DOHH2 (cell line): ENCODE measurements at regions not wholly inside any gene's neighbourhood (a gene's known extent, or its start where the extent isn't known, plus 50 kb on each side); places are given as distances from the start of the nearest gene placed in this dataset.

ENCODE experiments used
- H3F3A ChIP-seq: fragments of 200-600 bp; sonication (generic), shearing (Covaris generic); 2 replicates; pipeline ENCODE4 v1.6.0; 2016; ENCODE audit warnings: antibody characterized with exemption, mild to moderate bottlenecking; ENCODE audit not compliant: control insufficient read depth, insufficient read depth
- H3K27ac ChIP-seq: fragments of 200-600 bp; sonication (generic); 2 replicates; pipeline ENCODE4 v1.5.1; 2014; ENCODE audit warnings: low read depth, mild to moderate bottlenecking, low read length, moderate library complexity
- H3K27me3 ChIP-seq: fragments of 200-600 bp; sonication (generic); 2 replicates; pipeline ENCODE4 v1.6.1; 2014; ENCODE audit warnings: mild to moderate bottlenecking, low read length, mixed read lengths; ENCODE audit not compliant: control insufficient read depth
- H3K36me3 ChIP-seq: fragments of 200-600 bp; sonication (generic); 2 replicates; pipeline ENCODE4 v1.6.1; 2014; ENCODE audit warnings: mild to moderate bottlenecking, low read length, moderate library complexity, mixed read lengths; ENCODE audit not compliant: control insufficient read depth
- H3K4me1 ChIP-seq: fragments of 200-600 bp; sonication (generic); 2 replicates; pipeline ENCODE4 v1.6.1; 2014; ENCODE audit warnings: mild to moderate bottlenecking, low read length, mixed read lengths; ENCODE audit not compliant: control insufficient read depth
- H3K4me2 ChIP-seq: fragments of 200-600 bp; sonication (generic); 2 replicates; pipeline ENCODE4 v1.6.0; 2014; ENCODE audit warnings: mild to moderate bottlenecking, low read length, moderate library complexity
- H3K4me3 ChIP-seq: fragments of 200-600 bp; sonication (generic); 2 replicates; pipeline ENCODE4 v1.5.1; 2014; ENCODE audit warnings: mild to moderate bottlenecking, low read length, mixed read lengths
- H3K79me2 ChIP-seq: fragments of 200-600 bp; sonication (generic); 2 replicates; pipeline ENCODE4 v1.6.1; 2014; ENCODE audit warnings: mild to moderate bottlenecking, low read length, mixed read lengths; ENCODE audit not compliant: control insufficient read depth
- H3K9me2 ChIP-seq: fragments of 200-600 bp; sonication (generic); replicated peaks from 2 replicates; pipeline ENCODE4 v1.6.1; 2014; ENCODE audit warnings: mild to moderate bottlenecking, low read length, mixed read lengths; ENCODE audit not compliant: control insufficient read depth
- H3K9me3 ChIP-seq: fragments of 200-600 bp; sonication (generic); 2 replicates; pipeline ENCODE4 v1.6.1; 2014; ENCODE audit warnings: antibody characterized with exemption, low read length, mixed read lengths; ENCODE audit not compliant: control insufficient read depth, insufficient read depth
- H4K20me1 ChIP-seq: fragments of 200-600 bp; sonication (generic); 2 replicates; pipeline ENCODE4 v1.6.0; 2014; ENCODE audit warnings: low read depth, mild to moderate bottlenecking, antibody characterized with exemption, low read length, moderate library complexity; ENCODE audit not compliant: control insufficient read depth, insufficient read depth
- CTCF ChIP-seq: fragments of 200-600 bp; sonication (generic); IDR thresholded peaks from one replicate; pipeline ENCODE4 v1.5.1; 2014; ENCODE audit warnings: antibody characterized with exemption, mild to moderate bottlenecking, low read depth, low read length; ENCODE audit not compliant: poor library complexity, severe bottlenecking
- EZH2phosphoT487 ChIP-seq: fragments of 200-600 bp; sonication (generic); IDR thresholded peaks from 2 replicates; pipeline ENCODE4 v1.6.1; 2017; ENCODE audit warnings: borderline replicate concordance, mild to moderate bottlenecking, antibody characterized with exemption, low read length, moderate library complexity, mixed read lengths

- no peaks in the 10 kb centered on the region for H3K36me3 ChIP-seq
- H3K4me1 ChIP-seq: no peaks in the 10 kb centered on the region
- no peaks in the 10 kb centered on the region for H3K9me3 ChIP-seq
- H3K9me2 ChIP-seq: no peaks in the 10 kb centered on the region
- H3K79me2 ChIP-seq: no peaks in the 10 kb centered on the region
- no peaks in the 10 kb centered on the region for H4K20me1 ChIP-seq
- no peak overlapping the region for H3K4me3 ChIP-seq
- H3K27me3 ChIP-seq: no peaks in the 10 kb centered on the region
- no peaks in the 10 kb centered on the region for H3F3A ChIP-seq
- TF ChIP-seq CTCF (no peak), EZH2phosphoT487 (no peak)
- no peak overlapping the region for H3K4me2 ChIP-seq
- no peak overlapping the region for H3K27ac ChIP-seq
These were observed 55.5 kb upstream of the MEGF10 start for GRCh38 chr5:127235136-127235535.

GRCh38 chr5:127236254-127236653 lies 54.3 kb upstream of the MEGF10 start:
- Histone ChIP-seq H3K79me2 (no peaks in the 10 kb centered on the region), H3K4me1 (no peaks in the 10 kb centered on the region), H3K4me2 (no peak overlapping the region), H4K20me1 (no peaks in the 10 kb centered on the region), H3K9me2 (no peaks in the 10 kb centered on the region), H3K27me3 (no peaks in the 10 kb centered on the region), H3K36me3 (no peaks in the 10 kb centered on the region), H3K4me3 (no peak overlapping the region), H3K27ac (no peak overlapping the region), H3K9me3 (no peaks in the 10 kb centered on the region), H3F3A (no peaks in the 10 kb centered on the region)
- TF ChIP-seq EZH2phosphoT487 (no peak), CTCF (no peak)
